Mesendoderm (in vitro differentiated cells): ENCODE measurements at regions not wholly inside any gene's neighbourhood (a gene's known extent, or its start where the extent isn't known, plus 50 kb on each side); places are given as distances from the start of the nearest gene placed in this dataset.

Experiments used
- DNase-seq: peaks from one replicate; pipeline ENCODE4 v3.0.0; 2013
- H2AK5ac ChIP-seq: 2 replicates; pipeline ENCODE4 v1.6.1; 2013; ENCODE audit warnings: low read length, inconsistent platforms
- H2BK120ac ChIP-seq: 2 replicates; pipeline ENCODE4 v1.6.1; 2013; ENCODE audit warnings: low read depth, mild to moderate bottlenecking, low read length, moderate library complexity, mixed read lengths
- H2BK15ac ChIP-seq: replicated peaks from 2 replicates; pipeline ENCODE4 v1.6.1; 2013; ENCODE audit warnings: low read depth, mild to moderate bottlenecking, moderate library complexity
- H2BK5ac ChIP-seq: 2 replicates; pipeline ENCODE4 v1.6.1; 2013; ENCODE audit warnings: low read length, inconsistent platforms
- H3K18ac ChIP-seq: 2 replicates; pipeline ENCODE4 v1.6.1; 2013; ENCODE audit warnings: mild to moderate bottlenecking, low read length, mixed read lengths
- H3K23ac ChIP-seq: one replicate; pipeline ENCODE4 v1.6.1; 2013; ENCODE audit warnings: low read length
- H3K27ac ChIP-seq: 2 replicates; pipeline ENCODE4 v1.5.1; 2013; ENCODE audit warnings: low read depth, mild to moderate bottlenecking, inconsistent platforms, low read length, moderate library complexity
- H3K27me3 ChIP-seq: 2 replicates; pipeline ENCODE4 v1.6.1; 2013; ENCODE audit warnings: low read length, control low read depth, mild to moderate bottlenecking, inconsistent platforms; ENCODE audit not compliant: insufficient read depth, poor library complexity
- H3K36me3 ChIP-seq: 2 replicates; pipeline ENCODE4 v1.6.1; 2013; ENCODE audit warnings: low read length, inconsistent platforms; ENCODE audit not compliant: control insufficient read depth, insufficient read depth
- H3K4ac ChIP-seq: one replicate; pipeline ENCODE4 v1.6.1; 2013; ENCODE audit warnings: low read depth, mild to moderate bottlenecking, low read length, moderate library complexity
- H3K4me1 ChIP-seq: 2 replicates; pipeline ENCODE4 v1.6.1; 2013; ENCODE audit warnings: low read depth, low read length, inconsistent platforms; ENCODE audit not compliant: control insufficient read depth
- H3K4me2 ChIP-seq: 2 replicates; pipeline ENCODE4 v1.6.1; 2013; ENCODE audit warnings: low read length
- H3K4me3 ChIP-seq: 2 replicates; pipeline ENCODE4 v1.5.1; 2013; ENCODE audit warnings: mild to moderate bottlenecking, low read length
- H3K56ac ChIP-seq: one replicate; pipeline ENCODE4 v1.6.1; 2013; ENCODE audit warnings: low read length
- H3K79me1 ChIP-seq: 2 replicates; pipeline ENCODE4 v1.6.1; 2013; ENCODE audit warnings: low read length, inconsistent platforms
- H3K79me2 ChIP-seq: 2 replicates; pipeline ENCODE4 v1.6.1; 2013; ENCODE audit warnings: mild to moderate bottlenecking, low read length; ENCODE audit not compliant: control insufficient read depth, insufficient read depth
- H3K9ac ChIP-seq: 2 replicates; pipeline ENCODE4 v1.6.1; 2013; ENCODE audit warnings: low read length, inconsistent platforms
- H4K5ac ChIP-seq: one replicate; pipeline ENCODE4 v1.6.1; 2013; ENCODE audit warnings: low read length
- H4K8ac ChIP-seq: one replicate; pipeline ENCODE4 v1.6.1; 2013; ENCODE audit warnings: low read depth, mild to moderate bottlenecking, control low read depth, low read length, moderate library complexity
- WGBS: extraction: QIAGEN DNeasy Blood & Tissue Kit; methylation state at CpG from one replicate; pipeline ENCODE4 v1.1.7; 2013; ENCODE audit warnings: low lambda C conversion rate, missing lambda C conversion rate; ENCODE audit not compliant: insufficient coverage; ENCODE audit errors: extremely low coverage; 5-methylcytosine and 5-hydroxymethylcytosine counted together

DNA sequence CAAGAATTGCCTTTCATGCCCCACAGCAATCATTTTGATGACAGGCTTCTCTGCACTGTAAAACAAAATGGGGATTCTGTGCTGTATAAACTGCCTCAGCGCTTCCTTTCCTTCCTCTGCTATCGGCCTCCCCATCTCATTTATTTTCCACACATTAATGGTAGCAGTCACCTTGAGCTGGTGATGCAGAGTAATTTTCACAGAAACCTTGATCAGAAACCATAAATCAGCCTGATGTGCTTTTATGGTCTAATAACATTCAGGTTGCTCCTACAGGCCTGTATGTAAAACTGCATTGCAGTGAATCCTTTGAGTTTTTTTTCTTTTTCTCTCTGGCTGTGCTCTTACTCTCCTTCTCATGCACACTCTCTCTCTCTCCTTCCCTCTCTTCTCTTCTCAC lies 578.4 kb upstream of the STXBP6 start:
- Histone ChIP-seq H3K4me1 (no peaks in the 10 kb centered on the region), H3K4ac (no peak overlapping the region), H2AK5ac (no peak overlapping the region), H3K79me1 (no peaks in the 10 kb centered on the region), H3K4me3 (no peak overlapping the region), H3K18ac (no peak overlapping the region), H2BK120ac (no peak overlapping the region), H4K8ac (no peak overlapping the region), H3K27ac (no peak overlapping the region), H2BK15ac (no peak overlapping the region), H3K36me3 (no peaks in the 10 kb centered on the region), H3K4me2 (no peak overlapping the region), H3K9ac (no peak overlapping the region), H4K5ac (no peak overlapping the region), H3K23ac (no peak overlapping the region), H2BK5ac (no peak overlapping the region), H3K79me2 (no peaks in the 10 kb centered on the region), H3K56ac (no peak overlapping the region), H3K27me3 (no peaks in the 10 kb centered on the region)
- DNase-seq: no peak
- no CpG with 5 or more reads among the region's 2 CpGs for WGBS

DNA sequence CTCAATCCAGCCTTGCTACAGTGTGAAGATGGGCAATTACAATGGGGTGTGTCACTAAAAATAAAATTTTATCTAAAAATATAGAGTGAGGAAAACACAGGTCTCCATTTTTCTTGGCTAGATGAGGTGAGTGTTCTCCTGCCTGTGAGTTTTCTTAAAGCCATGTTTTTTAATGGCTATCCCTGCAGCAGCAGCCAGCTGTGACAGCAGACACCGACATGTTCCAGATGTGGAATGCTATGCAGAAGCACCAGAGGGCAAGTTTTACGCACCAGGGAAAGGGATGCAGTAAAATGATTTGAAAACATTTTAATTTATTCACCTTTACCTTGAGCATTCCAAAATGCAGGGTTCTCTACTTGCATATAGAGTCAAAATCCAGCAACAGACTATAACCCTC lies 577.0 kb upstream of the STXBP6 start:
- Histone ChIP-seq H3K36me3 (no peaks in the 10 kb centered on the region), H3K4me1 (no peaks in the 10 kb centered on the region), H3K79me1 (no peaks in the 10 kb centered on the region), H3K4me3 (no peak overlapping the region), H3K27me3 (no peaks in the 10 kb centered on the region), H3K4ac (no peak overlapping the region), H3K79me2 (no peaks in the 10 kb centered on the region), H3K9ac (no peak overlapping the region), H4K5ac (no peak overlapping the region), H3K23ac (no peak overlapping the region), H2AK5ac (no peak overlapping the region), H2BK5ac (no peak overlapping the region), H2BK120ac (no peak overlapping the region), H3K18ac (no peak overlapping the region), H3K4me2 (no peak overlapping the region), H4K8ac (no peak overlapping the region), H3K27ac (no peak overlapping the region), H2BK15ac (no peak overlapping the region), H3K56ac (no peak overlapping the region)
- WGBS: no CpG with 5 or more reads among the region's 2 CpGs
- DNase-seq: no peak

DNA sequence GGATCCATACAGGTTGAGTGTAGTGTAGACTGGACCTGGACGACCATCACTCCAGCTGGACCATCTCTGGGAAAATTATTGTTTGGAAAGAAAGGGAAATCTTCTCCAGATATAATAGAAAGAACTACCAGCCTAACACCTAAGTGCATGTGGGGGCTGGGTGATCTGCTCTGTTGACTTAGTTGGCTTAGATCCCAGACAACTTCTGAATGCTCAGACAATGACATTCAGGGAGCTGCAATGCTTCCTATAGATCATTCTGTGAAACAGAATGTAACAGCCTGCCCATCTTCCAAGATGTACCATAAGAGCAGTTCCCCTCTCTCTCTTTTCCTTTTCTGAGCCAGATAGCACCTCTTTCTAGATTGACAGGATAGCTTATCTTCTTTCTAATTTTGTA lies 572.8 kb upstream of the STXBP6 start:
- Histone ChIP-seq H3K4ac (no peak overlapping the region), H3K4me2 (no peak overlapping the region), H2BK5ac (no peak overlapping the region), H3K18ac (no peak overlapping the region), H3K27ac (no peak overlapping the region), H3K56ac (no peak overlapping the region), H3K4me1 (no peaks in the 10 kb centered on the region), H3K9ac (no peak overlapping the region), H3K36me3 (no peaks in the 10 kb centered on the region), H3K79me1 (no peaks in the 10 kb centered on the region), H2BK120ac (no peak overlapping the region), H3K27me3 (no peaks in the 10 kb centered on the region), H2BK15ac (no peak overlapping the region), H2AK5ac (no peak overlapping the region), H4K8ac (no peak overlapping the region), H4K5ac (no peak overlapping the region), H3K23ac (no peak overlapping the region), H3K79me2 (no peaks in the 10 kb centered on the region), H3K4me3 (no peak overlapping the region)
- WGBS: no CpG with 5 or more reads among the region's 1 CpG
- no peak for DNase-seq

DNA sequence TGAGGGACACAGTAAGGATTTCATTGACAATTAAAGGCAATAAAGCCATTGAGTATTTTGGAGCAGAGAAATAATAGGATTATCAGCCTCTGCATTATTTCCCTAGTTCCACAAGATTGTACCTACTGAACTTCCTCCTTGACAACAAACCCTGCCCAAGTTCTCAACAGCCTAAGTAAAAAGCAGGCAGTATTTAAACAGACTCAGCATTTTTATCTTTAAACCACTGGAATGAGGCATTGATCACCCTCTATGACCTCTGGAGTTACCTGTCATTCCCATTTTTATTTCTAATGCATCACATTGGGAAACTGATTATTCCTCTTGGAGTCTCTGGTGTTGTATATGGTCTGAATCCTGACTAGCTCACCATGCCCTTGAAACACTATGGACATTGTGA lies 570.6 kb upstream of the STXBP6 start:
- no peak overlapping the region for H2BK15ac ChIP-seq
- H4K8ac ChIP-seq: no peak overlapping the region
- DNase-seq: no peak
- no peak overlapping the region for H3K4me3 ChIP-seq
- no peak overlapping the region for H3K18ac ChIP-seq
- H3K4me1 ChIP-seq: no peaks in the 10 kb centered on the region
- H3K36me3 ChIP-seq: no peaks in the 10 kb centered on the region
- no peak overlapping the region for H4K5ac ChIP-seq
- no peaks in the 10 kb centered on the region for H3K79me1 ChIP-seq
- H2AK5ac ChIP-seq: no peak overlapping the region
- H3K23ac ChIP-seq: no peak overlapping the region
- no peak overlapping the region for H3K9ac ChIP-seq
- no peaks in the 10 kb centered on the region for H3K79me2 ChIP-seq
- H3K27me3 ChIP-seq: no peaks in the 10 kb centered on the region
- H2BK5ac ChIP-seq: no peak overlapping the region
- H2BK120ac ChIP-seq: no peak overlapping the region
- H3K27ac ChIP-seq: no peak overlapping the region
- no peak overlapping the region for H3K56ac ChIP-seq
- H3K4ac ChIP-seq: no peak overlapping the region
- no peak overlapping the region for H3K4me2 ChIP-seq

DNA sequence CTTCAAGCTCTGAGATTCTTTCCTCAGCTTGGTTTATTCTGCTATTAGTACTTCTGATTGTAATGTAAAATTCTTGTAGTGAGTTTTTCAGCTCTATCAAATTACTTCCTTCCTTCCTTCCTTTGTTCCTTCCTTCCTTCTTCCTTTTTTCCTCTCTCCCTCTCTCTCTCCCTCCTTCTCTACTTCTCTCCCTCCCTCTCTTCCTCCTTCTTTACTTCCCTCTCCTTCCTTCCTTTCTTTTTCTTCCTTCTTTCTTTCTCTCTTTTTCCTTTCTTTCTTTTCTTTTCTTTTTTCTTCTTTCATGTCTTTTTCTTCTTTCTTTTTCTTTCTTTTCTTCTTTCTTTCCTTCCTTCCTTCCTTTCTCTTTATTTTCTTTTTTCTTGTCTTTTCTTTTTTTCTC lies 565.2 kb upstream of the STXBP6 start:
- no peak overlapping the region for H3K9ac ChIP-seq
- H3K4me2 ChIP-seq: no peak overlapping the region
- no peak overlapping the region for H3K18ac ChIP-seq
- no peak overlapping the region for H2BK15ac ChIP-seq
- H4K8ac ChIP-seq: no peak overlapping the region
- H3K27me3 ChIP-seq: no peaks in the 10 kb centered on the region
- H3K36me3 ChIP-seq: no peaks in the 10 kb centered on the region
- H3K79me1 ChIP-seq: no peaks in the 10 kb centered on the region
- H3K56ac ChIP-seq: no peak overlapping the region
- no peak for DNase-seq
- no peak overlapping the region for H2BK120ac ChIP-seq
- H3K4me3 ChIP-seq: no peak overlapping the region
- no peaks in the 10 kb centered on the region for H3K79me2 ChIP-seq
- no peaks in the 10 kb centered on the region for H3K4me1 ChIP-seq
- H4K5ac ChIP-seq: no peak overlapping the region
- no peak overlapping the region for H3K4ac ChIP-seq
- H3K23ac ChIP-seq: no peak overlapping the region
- H2AK5ac ChIP-seq: no peak overlapping the region
- H3K27ac ChIP-seq: no peak overlapping the region
- H2BK5ac ChIP-seq: no peak overlapping the region

DNA sequence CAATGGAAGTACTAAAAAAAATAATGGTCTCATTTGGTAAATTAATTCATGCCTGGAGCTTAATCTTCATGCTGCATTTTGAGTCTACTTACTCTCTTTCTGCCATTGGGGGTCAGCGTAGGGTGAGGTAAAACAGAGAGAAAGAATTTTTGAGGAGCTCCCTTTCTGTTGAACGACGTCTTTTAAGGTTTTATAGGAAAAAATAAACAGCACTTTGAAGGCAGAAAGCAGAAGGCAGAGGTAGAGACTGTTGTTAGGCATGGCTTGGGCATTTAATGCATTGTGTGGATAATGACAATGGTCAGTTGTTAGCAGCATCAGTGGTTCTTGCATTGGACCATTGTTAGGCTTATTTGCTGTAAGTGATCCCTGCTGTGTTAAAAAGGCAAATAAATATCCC lies 557.2 kb upstream of the STXBP6 start:
- Histone ChIP-seq H2BK120ac (no peak overlapping the region), H3K27me3 (no peaks in the 10 kb centered on the region), H3K36me3 (no peaks in the 10 kb centered on the region), H4K5ac (no peak overlapping the region), H3K27ac (no peak overlapping the region), H3K4me3 (no peak overlapping the region), H4K8ac (no peak overlapping the region), H3K9ac (no peak overlapping the region), H3K4me1 (no peaks in the 10 kb centered on the region), H3K18ac (no peak overlapping the region), H3K79me1 (no peaks in the 10 kb centered on the region), H3K23ac (no peak overlapping the region), H2AK5ac (no peak overlapping the region), H2BK15ac (no peak overlapping the region), H3K56ac (no peak overlapping the region), H3K4ac (no peak overlapping the region), H2BK5ac (no peak overlapping the region), H3K4me2 (no peak overlapping the region), H3K79me2 (no peaks in the 10 kb centered on the region)
- DNase-seq: peak; percentile 17
- no CpG with 5 or more reads among the region's 3 CpGs for WGBS
